NT2/D1 (cell line): ENCODE measurements at regions not wholly inside any gene's neighbourhood (a gene's known extent, or its start where the extent isn't known, plus 50 kb on each side); places are given as distances from the start of the nearest gene placed in this dataset.

Experiments
- SUZ12 ChIP-seq: IDR thresholded peaks from 2 replicates; pipeline ENCODE4 v1.6.1; 2011; ENCODE audit not compliant: insufficient read length, insufficient read depth; ENCODE audit errors: extremely low read depth
- YY1 ChIP-seq: IDR thresholded peaks from 2 replicates; pipeline ENCODE4 v1.6.1; 2011; ENCODE audit not compliant: insufficient read length, insufficient read depth

DNA sequence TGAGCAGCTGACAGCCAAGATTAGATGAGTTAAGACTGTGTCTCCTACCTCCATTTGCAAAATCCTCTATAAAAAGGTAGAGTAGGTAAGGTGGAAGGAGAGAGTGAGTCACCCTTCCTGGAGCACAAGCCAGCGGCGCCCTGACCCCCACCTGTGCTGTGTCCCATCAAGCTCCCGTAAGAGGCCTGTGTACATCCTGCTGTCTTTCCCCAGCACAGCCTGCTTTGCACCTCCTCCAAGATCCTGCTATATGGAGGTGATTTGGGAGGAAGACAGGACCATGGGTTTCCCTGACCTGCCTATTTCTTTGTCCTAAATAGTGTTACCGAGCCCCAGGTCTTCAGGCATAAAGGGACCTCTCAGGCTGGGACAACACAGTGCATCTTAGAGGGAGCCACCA, 62.3 kb upstream of the UQCRFS1 start:
- TF ChIP-seq SUZ12 = no peak
- TF ChIP-seq YY1 = no peak
